NCI-H510A treated with DMSO at 0.1 percent for 48 hours (cell line): ENCODE measurements at regions not wholly inside any gene's neighbourhood (a gene's known extent, or its start where the extent isn't known, plus 50 kb on each side); places are given as distances from the start of the nearest gene placed in this dataset.
"Not testable (repeated sequence)": the region's sequence is repeated elsewhere in the genome, so short reads cannot be mapped to it uniquely, and the experiment has no call there.

ENCODE experiments used
- DNase-seq: peaks from one replicate; lab custom pipeline; 2025; lab: John Stamatoyannopoulos, UW

- no peak for DNase-seq
These were observed 159.8 kb downstream of the DPY19L2 start for GRCh38 chr12:63508543-63508942.

- no peak for DNase-seq
These were observed 168.7 kb downstream of the DPY19L2 start for GRCh38 chr12:63499567-63499966.

GRCh38 chr12:63498239-63498638, 170.1 kb downstream of the DPY19L2 start:
- DNase-seq: no peak

- DNase-seq: no peak
These were observed 171.6 kb downstream of the DPY19L2 start for GRCh38 chr12:63496654-63497053.

- DNase-seq: no peak
These were observed 172.3 kb downstream of the DPY19L2 start for GRCh38 chr12:63495974-63496373.

- DNase-seq: not testable (repeated sequence)
These were observed 174.9 kb downstream of the DPY19L2 start for GRCh38 chr12:63493357-63493756.

GRCh38 chr12:63480186-63480585, 188.1 kb downstream of the DPY19L2 start:
- no peak for DNase-seq

GRCh38 chr12:63470161-63470560, 198.1 kb downstream of the DPY19L2 start:
- DNase-seq: no peak

GRCh38 chr12:63467951-63468350, 200.3 kb downstream of the DPY19L2 start:
- DNase-seq: no peak

- no peak for DNase-seq
These were observed 210.4 kb downstream of the DPY19L2 start for GRCh38 chr12:63457857-63458256.

GRCh38 chr12:63457428-63457827, 210.9 kb downstream of the DPY19L2 start:
- DNase-seq: no peak

- DNase-seq: no peak
These were observed 217.5 kb downstream of the DPY19L2 start for GRCh38 chr12:63450816-63451215.

- DNase-seq: no peak
These were observed 218.0 kb downstream of the DPY19L2 start for GRCh38 chr12:63450334-63450733.

GRCh38 chr12:63445224-63445880, 222.9 kb downstream of the DPY19L2 start:
- DNase-seq: peak; percentile 69

- DNase-seq: peak; percentile 53
These were observed 228.2 kb downstream of the DPY19L2 start for GRCh38 chr12:63440048-63440447.

- not testable (repeated sequence) for DNase-seq
These were observed 233.9 kb downstream of the DPY19L2 start for GRCh38 chr12:63434384-63434783.

GRCh38 chr12:63427969-63428368, 240.3 kb downstream of the DPY19L2 start:
- DNase-seq: not testable (repeated sequence)

- not testable (repeated sequence) for DNase-seq
These were observed 241.3 kb downstream of the DPY19L2 start for GRCh38 chr12:63427029-63427428.

GRCh38 chr12:63424671-63425070, 243.6 kb downstream of the DPY19L2 start:
- no peak for DNase-seq

GRCh38 chr12:63423839-63424238, 244.5 kb downstream of the DPY19L2 start:
- no peak for DNase-seq

GRCh38 chr12:63420206-63420644, 248.1 kb downstream of the DPY19L2 start:
- peak; percentile 93 for DNase-seq

- DNase-seq: no peak
These were observed 249.1 kb downstream of the DPY19L2 start for GRCh38 chr12:63419154-63419553.

- DNase-seq: no peak
These were observed 251.5 kb downstream of the DPY19L2 start for GRCh38 chr12:63416788-63417187.

- no peak for DNase-seq
These were observed 252.9 kb downstream of the DPY19L2 start for GRCh38 chr12:63415357-63415756.
